Muscle layer of duodenum (tissue), 2 donors: ENCODE measurements at regions not wholly inside any gene's neighbourhood (a gene's known extent, or its start where the extent isn't known, plus 50 kb on each side); places are given as distances from the start of the nearest gene placed in this dataset.

ENCODE experiments used
- H3K27ac ChIP-seq: one replicate; pipeline ENCODE4 v1.7.0; 2013; ENCODE audit warnings: mild to moderate bottlenecking, low read length
- H3K27me3 ChIP-seq: one replicate; pipeline ENCODE4 v1.7.0; 2013; ENCODE audit warnings: low read depth, mild to moderate bottlenecking, control low read depth, low read length
- H3K36me3 ChIP-seq, 2 donors: one replicate each; pipeline ENCODE4 v1.7.0; 2013; ENCODE audit warnings: low read length in 2 of 2, control low read depth in 1 of 2, mild to moderate bottlenecking in 1 of 2; ENCODE audit not compliant: insufficient read depth in 2 of 2, control insufficient read depth in 1 of 2
- H3K4me1 ChIP-seq, 2 donors: one replicate each; pipeline ENCODE4 v1.7.0; 2013; ENCODE audit warnings: low read length in 2 of 2, mild to moderate bottlenecking in 2 of 2, control low read depth in 1 of 2, moderate library complexity in 1 of 2; ENCODE audit not compliant: insufficient read depth in 2 of 2, control insufficient read depth in 1 of 2
- H3K4me3 ChIP-seq, 2 donors: one replicate each; pipeline ENCODE4 v1.7.0; 2013; ENCODE audit warnings: low read length in 2 of 2, low read depth in 1 of 2, mild to moderate bottlenecking in 1 of 2
- H3K9me3 ChIP-seq, 2 donors: one replicate each; pipeline ENCODE4 v1.7.0; 2013; ENCODE audit warnings: low read length in 2 of 2, control low read depth in 1 of 2, mild to moderate bottlenecking in 1 of 2; ENCODE audit not compliant: control insufficient read depth in 1 of 2
- donor health status: healthy.

- Histone ChIP-seq H3K4me3 (no peak overlapping the region), H3K4me1 (no peaks in the 10 kb centered on the region)
Observed at GRCh38 chrX:20472620-20473258, 206.0 kb upstream of the RPS6KA3 start.

GRCh38 chrX:20472148-20472547 is 205.4 kb upstream of the RPS6KA3 start:
- H3K4me1 ChIP-seq: no peaks in the 10 kb centered on the region
- no peaks in the 10 kb centered on the region for H3K9me3 ChIP-seq
- H3K27me3 ChIP-seq: no peaks in the 10 kb centered on the region
- H3K4me3 ChIP-seq: no peak overlapping the region
- no peaks in the 10 kb centered on the region for H3K36me3 ChIP-seq
- no peak overlapping the region for H3K27ac ChIP-seq

More at GRCh38 chrX:20472620-20473258, 206.0 kb upstream of the RPS6KA3 start:
- H3K9me3 ChIP-seq: no peaks in the 10 kb centered on the region
- no peaks in the 10 kb centered on the region for H3K27me3 ChIP-seq
- no peaks in the 10 kb centered on the region for H3K36me3 ChIP-seq
- no peak overlapping the region for H3K27ac ChIP-seq

- Histone ChIP-seq H3K4me3 (no peak overlapping the region), H3K36me3 (no peaks in the 10 kb centered on the region), H3K27me3 (no peaks in the 10 kb centered on the region), H3K4me1 (no peaks in the 10 kb centered on the region), H3K9me3 (no peaks in the 10 kb centered on the region), H3K27ac (no peak overlapping the region)
Observed at GRCh38 chrX:20471483-20471882, 204.8 kb upstream of the RPS6KA3 start.

GRCh38 chrX:20463296-20464075 is 196.8 kb upstream of the RPS6KA3 start:
- no peaks in the 10 kb centered on the region for H3K27me3 ChIP-seq
- H3K4me1 ChIP-seq: no peaks in the 10 kb centered on the region
- H3K4me3 ChIP-seq: no peak overlapping the region
- no peak overlapping the region for H3K27ac ChIP-seq
- H3K9me3 ChIP-seq: no peaks in the 10 kb centered on the region
- no peaks in the 10 kb centered on the region for H3K36me3 ChIP-seq

GRCh38 chrX:20461576-20461975 is 194.9 kb upstream of the RPS6KA3 start:
- Histone ChIP-seq H3K9me3 (no peaks in the 10 kb centered on the region), H3K4me3 (no peak overlapping the region), H3K36me3 (no peaks in the 10 kb centered on the region), H3K27me3 (no peaks in the 10 kb centered on the region), H3K27ac (no peak overlapping the region), H3K4me1 (no peaks in the 10 kb centered on the region)

- Histone ChIP-seq H3K9me3 (no peaks in the 10 kb centered on the region), H3K27me3 (no peaks in the 10 kb centered on the region), H3K27ac (no peak overlapping the region), H3K36me3 (no peaks in the 10 kb centered on the region), H3K4me1 (no peaks in the 10 kb centered on the region), H3K4me3 (no peak overlapping the region)
Observed at GRCh38 chrX:20461002-20461401, 194.3 kb upstream of the RPS6KA3 start.

GRCh38 chrX:20459410-20460350 is 193.0 kb upstream of the RPS6KA3 start:
- H3K4me1 ChIP-seq: no peaks in the 10 kb centered on the region
- no peaks in the 10 kb centered on the region for H3K36me3 ChIP-seq
- H3K4me3 ChIP-seq: no peak overlapping the region
- no peaks in the 10 kb centered on the region for H3K27me3 ChIP-seq
- H3K9me3 ChIP-seq: no peaks in the 10 kb centered on the region
- H3K27ac ChIP-seq: no peak overlapping the region

GRCh38 chrX:20456971-20457370 is 190.3 kb upstream of the RPS6KA3 start:
- no peaks in the 10 kb centered on the region for H3K36me3 ChIP-seq
- H3K9me3 ChIP-seq: no peaks in the 10 kb centered on the region
- H3K4me1 ChIP-seq: no peaks in the 10 kb centered on the region
- no peak overlapping the region for H3K27ac ChIP-seq
- no peaks in the 10 kb centered on the region for H3K27me3 ChIP-seq
- no peak overlapping the region for H3K4me3 ChIP-seq

GRCh38 chrX:20455001-20455400 is 188.3 kb upstream of the RPS6KA3 start:
- Histone ChIP-seq H3K4me3 (no peak overlapping the region), H3K9me3 (no peaks in the 10 kb centered on the region), H3K27me3 (no peaks in the 10 kb centered on the region), H3K27ac (no peak overlapping the region), H3K4me1 (no peaks in the 10 kb centered on the region), H3K36me3 (no peaks in the 10 kb centered on the region)

GRCh38 chrX:20454117-20454516 is 187.4 kb upstream of the RPS6KA3 start:
- Histone ChIP-seq H3K4me3 (no peak overlapping the region), H3K36me3 (no peaks in the 10 kb centered on the region), H3K27ac (no peak overlapping the region), H3K27me3 (no peaks in the 10 kb centered on the region), H3K9me3 (no peaks in the 10 kb centered on the region), H3K4me1 (no peaks in the 10 kb centered on the region)

GRCh38 chrX:20452487-20452886 is 185.8 kb upstream of the RPS6KA3 start:
- Histone ChIP-seq H3K27me3 (no peaks in the 10 kb centered on the region), H3K4me3 (no peak overlapping the region), H3K36me3 (no peaks in the 10 kb centered on the region), H3K9me3 (no peaks in the 10 kb centered on the region), H3K4me1 (no peaks in the 10 kb centered on the region), H3K27ac (no peak overlapping the region)
